H9 (cell line): ENCODE measurements at regions not wholly inside any gene's neighbourhood (a gene's known extent, or its start where the extent isn't known, plus 50 kb on each side); places are given as distances from the start of the nearest gene placed in this dataset.

Source experiments
- DNase-seq: peaks from one replicate; pipeline ENCODE4 v3.0.0-alpha.2; 2017
- H2AFZ ChIP-seq: one replicate; pipeline ENCODE4 v1.6.1; 2013; ENCODE audit warnings: mild to moderate bottlenecking, low read length, control low read depth, moderate library complexity
- H2AK5ac ChIP-seq: 2 replicates; pipeline ENCODE4 v1.6.1; 2013; ENCODE audit warnings: low read length, control low read depth, mixed read lengths; ENCODE audit not compliant: insufficient read length
- H2BK120ac ChIP-seq: one replicate; pipeline ENCODE4 v1.6.1; 2013; ENCODE audit warnings: low read depth, mild to moderate bottlenecking, low read length, control low read depth, inconsistent platforms; ENCODE audit not compliant: poor library complexity, severe bottlenecking
- H2BK12ac ChIP-seq: 2 replicates; pipeline ENCODE4 v1.6.1; 2013; ENCODE audit warnings: low read length, control low read depth, mixed read lengths, low read depth; ENCODE audit not compliant: insufficient read length
- H2BK15ac ChIP-seq: 2 replicates; pipeline ENCODE4 v1.6.1; 2013; ENCODE audit warnings: low read depth, low read length, control low read depth
- H2BK20ac ChIP-seq: one replicate; pipeline ENCODE4 v1.6.1; 2013; ENCODE audit warnings: low read depth, mild to moderate bottlenecking, low read length, control low read depth, inconsistent platforms; ENCODE audit not compliant: poor library complexity, severe bottlenecking
- H2BK5ac ChIP-seq: 2 replicates; pipeline ENCODE4 v1.6.1; 2013; ENCODE audit warnings: low read length, control low read depth, mixed read lengths; ENCODE audit not compliant: insufficient read length
- H3K14ac ChIP-seq: 2 replicates; pipeline ENCODE4 v1.6.1; 2013; ENCODE audit warnings: low read length, control low read depth; ENCODE audit not compliant: insufficient read depth
- H3K18ac ChIP-seq: 2 replicates; pipeline ENCODE4 v1.6.1; 2013; ENCODE audit warnings: low read depth, mild to moderate bottlenecking, mixed read lengths, low read length, control low read depth; ENCODE audit not compliant: insufficient read length
- H3K23ac ChIP-seq: 2 replicates; pipeline ENCODE4 v1.6.1; 2013; ENCODE audit warnings: low read length, control low read depth, mixed read lengths, low read depth; ENCODE audit not compliant: insufficient read length
- H3K23me2 ChIP-seq: 2 replicates; pipeline ENCODE4 v1.6.1; 2013; ENCODE audit warnings: low read depth, mild to moderate bottlenecking, mixed read lengths, low read length, control low read depth; ENCODE audit not compliant: insufficient read length, poor library complexity, severe bottlenecking
- H3K27ac ChIP-seq: 2 replicates; pipeline ENCODE4 v1.5.1; 2013; ENCODE audit warnings: low read length, control low read depth, mixed read lengths, low read depth; ENCODE audit not compliant: insufficient read length
- H3K27me3 ChIP-seq: 2 replicates; pipeline ENCODE4 v1.6.1; 2013; ENCODE audit warnings: low read length, control low read depth, inconsistent platforms; ENCODE audit not compliant: insufficient read depth
- H3K4ac ChIP-seq: 2 replicates; pipeline ENCODE4 v1.6.1; 2013; ENCODE audit warnings: low read depth, mild to moderate bottlenecking, control low read depth, inconsistent platforms, low read length, moderate library complexity
- H3K4me1 ChIP-seq: 2 replicates; pipeline ENCODE4 v1.6.1; 2013; ENCODE audit warnings: low read length, control low read depth, inconsistent platforms; ENCODE audit not compliant: insufficient read depth
- H3K4me2 ChIP-seq: 2 replicates; pipeline ENCODE4 v1.6.1; 2013; ENCODE audit warnings: low read length, control low read depth, mixed read lengths; ENCODE audit not compliant: insufficient read length, insufficient read depth
- H3K56ac ChIP-seq: 2 replicates; pipeline ENCODE4 v1.6.1; 2013; ENCODE audit warnings: low read depth, mild to moderate bottlenecking, mixed read lengths, low read length, control low read depth; ENCODE audit not compliant: insufficient read length
- H3K79me1 ChIP-seq: 2 replicates; pipeline ENCODE4 v1.6.1; 2013; ENCODE audit warnings: low read depth, mild to moderate bottlenecking, moderate library complexity, low read length, control low read depth, inconsistent platforms; ENCODE audit not compliant: insufficient read depth, poor library complexity, severe bottlenecking
- H3K79me2 ChIP-seq: 2 replicates; pipeline ENCODE4 v1.6.1; 2013; ENCODE audit warnings: low read length, control low read depth, inconsistent platforms; ENCODE audit not compliant: insufficient read depth
- H3K9ac ChIP-seq: 2 replicates; pipeline ENCODE4 v1.6.1; 2013; ENCODE audit warnings: low read length, control low read depth, mixed read lengths; ENCODE audit not compliant: insufficient read length; ENCODE audit errors: extremely low read depth
- H3K9me3 ChIP-seq: one replicate; pipeline ENCODE4 v1.6.1; 2013; ENCODE audit warnings: low read depth, low read length, inconsistent platforms; ENCODE audit not compliant: control insufficient read depth
- H3T11ph ChIP-seq: one replicate; pipeline ENCODE4 v1.6.1; 2013; ENCODE audit warnings: mild to moderate bottlenecking, low read length, control low read depth, inconsistent platforms
- H4K20me1 ChIP-seq: one replicate; pipeline ENCODE4 v1.6.1; 2013; ENCODE audit not compliant: control insufficient read depth, insufficient read length, insufficient read depth
- H4K5ac ChIP-seq: 2 replicates; pipeline ENCODE4 v1.6.1; 2013; ENCODE audit warnings: low read depth, mild to moderate bottlenecking, mixed read lengths, low read length, control low read depth; ENCODE audit not compliant: insufficient read length
- H4K8ac ChIP-seq: replicated peaks from 2 replicates; pipeline ENCODE4 v1.6.1; 2013; ENCODE audit warnings: low read length, control low read depth, mixed read lengths, low read depth; ENCODE audit not compliant: insufficient read length
- H4K91ac ChIP-seq: 2 replicates; pipeline ENCODE4 v1.6.1; 2013; ENCODE audit warnings: low read depth, mild to moderate bottlenecking, moderate library complexity, mixed read lengths, low read length, control low read depth; ENCODE audit not compliant: insufficient read length
- H3K27ac Mint-ChIP-seq, 3 experiments: 2 replicates in 2 of 3; 3 replicates in 1 of 3; pipeline ENCODE4 v1.8.0; 2020 to 2021; ENCODE audit warnings: mixed read lengths in 3 of 3, mild to moderate bottlenecking in 1 of 3, moderate library complexity in 1 of 3
- H3K27me3 Mint-ChIP-seq: 2 replicates; pipeline ENCODE4 v1.8.0; 2021; ENCODE audit warnings: low read depth, mild to moderate bottlenecking, moderate library complexity, mixed read lengths
- H3K36me3 Mint-ChIP-seq, 3 experiments: 2 replicates in 2 of 3; 3 replicates in 1 of 3; pipeline ENCODE4 v1.8.0; 2020 to 2021; ENCODE audit warnings: low read depth in 3 of 3, mixed read lengths in 3 of 3; ENCODE audit not compliant: insufficient read depth in 1 of 3
- H3K4me1 Mint-ChIP-seq, 2 experiments: 2 replicates each; pipeline ENCODE4 v1.8.0; 2020; ENCODE audit warnings: mixed read lengths in 2 of 2
- H3K4me3 Mint-ChIP-seq, 2 experiments: 2 replicates in 1 of 2; 3 replicates in 1 of 2; pipeline ENCODE4 v1.8.0; 2020 to 2021; ENCODE audit warnings: mild to moderate bottlenecking in 2 of 2, mixed read lengths in 2 of 2, moderate library complexity in 1 of 2
- H3K9me3 Mint-ChIP-seq, 2 experiments: 2 replicates in 1 of 2; 3 replicates in 1 of 2; pipeline ENCODE4 v1.8.0; 2020; ENCODE audit warnings: mild to moderate bottlenecking in 2 of 2, mixed read lengths in 2 of 2, moderate library complexity in 1 of 2
- CTCF ChIP-seq: fragments of 200-600 bp; sonication (generic); conservative IDR thresholded peaks from 3 replicates; pipeline ENCODE4 v1.8.0; 2021; ENCODE audit warnings: antibody characterized with exemption, mild to moderate bottlenecking
- WGBS: extraction: QIAGEN DNeasy Blood & Tissue Kit; methylation state at CpG from one replicate; pipeline ENCODE4 v1.1.7; 2013; ENCODE audit warnings: missing lambda C conversion rate, low lambda C conversion rate, mixed read lengths; ENCODE audit not compliant: insufficient read length; ENCODE audit errors: extremely low coverage; 5-methylcytosine and 5-hydroxymethylcytosine counted together

GRCh38 chr3:13130464-13131193 is 57.4 kb upstream of the IQSEC1 start:
- no peak overlapping the region for H3K14ac ChIP-seq
- no peak overlapping the region for H2AFZ ChIP-seq
- H3K56ac ChIP-seq: no peak overlapping the region
- H3K9me3 Mint-ChIP-seq: no peaks in the 10 kb centered on the region
- no peak overlapping the region for H2BK12ac ChIP-seq
- H3K23ac ChIP-seq: no peak overlapping the region
- no peaks in the 10 kb centered on the region for H3K27me3 ChIP-seq
- no peaks in the 10 kb centered on the region for H3K9me3 ChIP-seq
- no peak overlapping the region for H2AK5ac ChIP-seq
- no peak overlapping the region for H3K18ac ChIP-seq
- H3T11ph ChIP-seq: no peak overlapping the region
- no peak overlapping the region for H3K4me3 Mint-ChIP-seq
- no peak overlapping the region for H2BK15ac ChIP-seq
- no peak overlapping the region for H3K4me2 ChIP-seq
- no peaks in the 10 kb centered on the region for H4K20me1 ChIP-seq
- H3K4me1 Mint-ChIP-seq: peaks cover 0 to 2% of the 10 kb centered on the region in 2 experiments; a peak in 1 of 4 replicates
- H4K8ac ChIP-seq: no peak overlapping the region
- no peak overlapping the region for H2BK20ac ChIP-seq
- no peak overlapping the region for H4K91ac ChIP-seq
- H3K79me2 ChIP-seq: no peaks in the 10 kb centered on the region
- no peak for TF ChIP-seq CTCF
- H3K27me3 Mint-ChIP-seq: no peaks in the 10 kb centered on the region
- no peak overlapping the region for H3K27ac Mint-ChIP-seq
- DNase-seq: no peak
- no CpG with 5 or more reads among the region's 3 CpGs for WGBS
- H3K4ac ChIP-seq: no peak overlapping the region
- no peak overlapping the region for H4K5ac ChIP-seq
- no peaks in the 10 kb centered on the region for H3K23me2 ChIP-seq
- no peak overlapping the region for H2BK5ac ChIP-seq
- no peaks in the 10 kb centered on the region for H3K79me1 ChIP-seq
- no peaks in the 10 kb centered on the region for H3K36me3 Mint-ChIP-seq
- no peak overlapping the region for H3K27ac ChIP-seq
- no peak overlapping the region for H2BK120ac ChIP-seq
- H3K4me1 ChIP-seq: no peaks in the 10 kb centered on the region
- no peak overlapping the region for H3K9ac ChIP-seq
